HL-60 (cell line): ENCODE measurements at regions not wholly inside any gene's neighbourhood (a gene's known extent, or its start where the extent isn't known, plus 50 kb on each side); places are given as distances from the start of the nearest gene placed in this dataset.

Source experiments
- GABPA ChIP-seq: IDR thresholded peaks from 2 replicates; pipeline ENCODE4 v1.6.1; 2012; ENCODE audit warnings: low read depth
- POLR2AphosphoS5 ChIP-seq: IDR thresholded peaks from 2 replicates; pipeline ENCODE4 v1.6.1; 2012; ENCODE audit warnings: low read depth
- SPI1 ChIP-seq: IDR thresholded peaks from 2 replicates; pipeline ENCODE4 v1.6.1; 2012; ENCODE audit warnings: low read depth, mild to moderate bottlenecking, borderline replicate concordance
- TF ChIP-seq, protein P1 (sequence below): IDR thresholded peaks from one replicate; pipeline ENCODE4 v1.5.1; 2011; ENCODE audit warnings: low read length, control low read depth, inconsistent platforms; ENCODE audit not compliant: insufficient read depth
- TF ChIP-seq, protein P2 (sequence below): IDR thresholded peaks from 2 replicates; pipeline ENCODE4 v1.6.1; 2012; ENCODE audit warnings: low read depth; ENCODE audit not compliant: insufficient replicate concordance

DNA sequence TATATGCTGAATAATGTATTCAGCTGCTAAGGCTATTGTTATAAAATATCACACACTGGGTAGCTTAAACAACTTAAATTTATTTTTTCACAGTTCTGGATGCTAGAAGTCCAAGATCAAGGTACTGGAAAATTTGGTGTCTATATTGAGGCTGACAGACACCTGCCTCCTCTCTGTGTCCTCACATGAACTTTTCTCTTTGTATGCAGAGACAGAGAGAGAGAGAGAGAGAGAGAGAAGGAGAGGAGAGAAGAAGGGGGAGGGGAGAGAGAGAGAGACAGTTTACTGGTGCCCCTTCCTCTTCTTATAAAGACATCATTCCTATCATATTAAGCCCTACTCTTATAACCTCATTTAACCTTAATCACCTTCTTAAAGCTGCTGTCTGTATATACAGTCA lies 320.1 kb upstream of the THBS1 start:
- TF ChIP-seq, protein P1, sequence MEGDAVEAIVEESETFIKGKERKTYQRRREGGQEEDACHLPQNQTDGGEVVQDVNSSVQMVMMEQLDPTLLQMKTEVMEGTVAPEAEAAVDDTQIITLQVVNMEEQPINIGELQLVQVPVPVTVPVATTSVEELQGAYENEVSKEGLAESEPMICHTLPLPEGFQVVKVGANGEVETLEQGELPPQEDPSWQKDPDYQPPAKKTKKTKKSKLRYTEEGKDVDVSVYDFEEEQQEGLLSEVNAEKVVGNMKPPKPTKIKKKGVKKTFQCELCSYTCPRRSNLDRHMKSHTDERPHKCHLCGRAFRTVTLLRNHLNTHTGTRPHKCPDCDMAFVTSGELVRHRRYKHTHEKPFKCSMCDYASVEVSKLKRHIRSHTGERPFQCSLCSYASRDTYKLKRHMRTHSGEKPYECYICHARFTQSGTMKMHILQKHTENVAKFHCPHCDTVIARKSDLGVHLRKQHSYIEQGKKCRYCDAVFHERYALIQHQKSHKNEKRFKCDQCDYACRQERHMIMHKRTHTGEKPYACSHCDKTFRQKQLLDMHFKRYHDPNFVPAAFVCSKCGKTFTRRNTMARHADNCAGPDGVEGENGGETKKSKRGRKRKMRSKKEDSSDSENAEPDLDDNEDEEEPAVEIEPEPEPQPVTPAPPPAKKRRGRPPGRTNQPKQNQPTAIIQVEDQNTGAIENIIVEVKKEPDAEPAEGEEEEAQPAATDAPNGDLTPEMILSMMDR = no peak
- TF ChIP-seq POLR2AphosphoS5 = no peak
- TF ChIP-seq, protein P2, sequence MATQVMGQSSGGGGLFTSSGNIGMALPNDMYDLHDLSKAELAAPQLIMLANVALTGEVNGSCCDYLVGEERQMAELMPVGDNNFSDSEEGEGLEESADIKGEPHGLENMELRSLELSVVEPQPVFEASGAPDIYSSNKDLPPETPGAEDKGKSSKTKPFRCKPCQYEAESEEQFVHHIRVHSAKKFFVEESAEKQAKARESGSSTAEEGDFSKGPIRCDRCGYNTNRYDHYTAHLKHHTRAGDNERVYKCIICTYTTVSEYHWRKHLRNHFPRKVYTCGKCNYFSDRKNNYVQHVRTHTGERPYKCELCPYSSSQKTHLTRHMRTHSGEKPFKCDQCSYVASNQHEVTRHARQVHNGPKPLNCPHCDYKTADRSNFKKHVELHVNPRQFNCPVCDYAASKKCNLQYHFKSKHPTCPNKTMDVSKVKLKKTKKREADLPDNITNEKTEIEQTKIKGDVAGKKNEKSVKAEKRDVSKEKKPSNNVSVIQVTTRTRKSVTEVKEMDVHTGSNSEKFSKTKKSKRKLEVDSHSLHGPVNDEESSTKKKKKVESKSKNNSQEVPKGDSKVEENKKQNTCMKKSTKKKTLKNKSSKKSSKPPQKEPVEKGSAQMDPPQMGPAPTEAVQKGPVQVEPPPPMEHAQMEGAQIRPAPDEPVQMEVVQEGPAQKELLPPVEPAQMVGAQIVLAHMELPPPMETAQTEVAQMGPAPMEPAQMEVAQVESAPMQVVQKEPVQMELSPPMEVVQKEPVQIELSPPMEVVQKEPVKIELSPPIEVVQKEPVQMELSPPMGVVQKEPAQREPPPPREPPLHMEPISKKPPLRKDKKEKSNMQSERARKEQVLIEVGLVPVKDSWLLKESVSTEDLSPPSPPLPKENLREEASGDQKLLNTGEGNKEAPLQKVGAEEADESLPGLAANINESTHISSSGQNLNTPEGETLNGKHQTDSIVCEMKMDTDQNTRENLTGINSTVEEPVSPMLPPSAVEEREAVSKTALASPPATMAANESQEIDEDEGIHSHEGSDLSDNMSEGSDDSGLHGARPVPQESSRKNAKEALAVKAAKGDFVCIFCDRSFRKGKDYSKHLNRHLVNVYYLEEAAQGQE = no peak
- TF ChIP-seq SPI1 = no peak
- no peak for TF ChIP-seq GABPA
